Uterus (tissue), 2 donors: ENCODE measurements at regions not wholly inside any gene's neighbourhood (a gene's known extent, or its start where the extent isn't known, plus 50 kb on each side); places are given as distances from the start of the nearest gene placed in this dataset.

Experiments
- CTCF ChIP-seq, 4 experiments: fragments of 200-600 bp in 2 of 4; fragments of 450-650 bp in 2 of 4; sonication (generic) in 2 of 4; IDR thresholded peaks; one replicate each; pipeline ENCODE4 v1.5.1; 2016 to 2019; ENCODE audit warnings: antibody characterized with exemption in 4 of 4, mild to moderate bottlenecking in 2 of 4, moderate library complexity in 1 of 4
- POLR2A ChIP-seq, 2 donors: fragments of 450-650 bp; IDR thresholded peaks; one replicate each; pipeline ENCODE4 v1.6.1; 2016; ENCODE audit warnings: antibody characterized with exemption in 2 of 2, mild to moderate bottlenecking in 1 of 2, moderate library complexity in 1 of 2

DNA sequence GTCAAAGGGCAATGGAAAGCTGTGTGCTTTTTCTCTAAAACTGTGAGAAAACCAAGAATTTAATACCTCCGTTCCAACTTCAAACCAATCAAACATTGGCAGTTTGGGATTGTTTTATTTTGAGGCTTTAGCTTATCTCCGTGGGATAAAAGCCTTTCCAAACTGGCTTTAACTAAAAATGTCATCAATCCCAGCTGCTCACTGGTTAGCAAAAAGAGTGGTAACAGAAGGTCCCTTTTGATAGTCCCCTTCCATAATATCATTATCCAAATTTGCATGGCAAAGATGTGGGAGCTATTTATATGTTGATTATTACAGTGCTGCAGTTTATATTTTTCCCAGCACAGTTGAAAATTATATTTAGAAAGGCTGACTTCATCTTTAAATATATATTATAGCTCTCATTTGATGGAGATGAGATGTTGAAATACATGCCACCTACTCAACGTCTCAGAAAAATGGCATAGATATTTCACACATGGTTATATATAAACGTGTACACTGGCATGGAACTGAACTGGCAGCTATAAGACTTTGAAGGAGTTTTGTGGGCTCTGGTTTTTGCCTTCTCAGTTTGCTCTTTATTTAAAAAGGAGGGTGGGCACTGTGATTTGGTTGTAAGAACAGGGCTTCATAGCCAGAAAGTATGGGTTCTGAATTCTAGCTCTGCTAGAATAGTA is 707.1 kb upstream of the SLIT2 start:
- TF ChIP-seq CTCF (IDR thresholded peaks at IDR 0.05) (no peak), POLR2A (IDR thresholded peaks at IDR 0.05) (no peak)
